H1 (cell line): ENCODE measurements at regions not wholly inside any gene's neighbourhood (a gene's known extent, or its start where the extent isn't known, plus 50 kb on each side); places are given as distances from the start of the nearest gene placed in this dataset.

ENCODE experiments used
- CTCF ChIA-PET: fragments of 300-600 bp; sonication (Branson Sonifier 250); formaldehyde crosslinking; loops from one replicate; lab custom pipeline; 2021; ENCODE audit not compliant: partially characterized antibody; lab: Charles Lee
- POLR2A ChIA-PET: fragments of 300-600 bp; sonication (Branson Sonifier 250); formaldehyde crosslinking; loops from one replicate; lab custom pipeline; 2021; ENCODE audit warnings: inconsistent platforms; ENCODE audit not compliant: partially characterized antibody; lab: Charles Lee
- DNase-seq, 2 experiments: peaks; one replicate each; pipeline versions ENCODE4 v3.0.0 to v3.0.0-alpha.2; 2010 to 2022; ENCODE audit warnings: low spot score in 2 of 2, low read depth in 1 of 2, mixed read lengths in 1 of 2
- FAIRE-seq: peaks from 2 replicates; lab custom pipeline; 2011; peaks lifted over from hg19 to GRCh38; lab: Jason Lieb, UNC
- H2AFZ ChIP-seq: 2 replicates; pipeline ENCODE4 v1.8.1; 2012; ENCODE audit warnings: low read length, inconsistent platforms
- H2AK5ac ChIP-seq: 2 replicates; pipeline ENCODE4 v1.6.1; 2013; ENCODE audit warnings: low read depth, low read length
- H2BK120ac ChIP-seq: replicated peaks from 2 replicates; pipeline ENCODE3; 2013; ENCODE audit warnings: low read depth, low read length, inconsistent platforms
- H2BK12ac ChIP-seq: 2 replicates; pipeline ENCODE4 v1.6.1; 2013; ENCODE audit warnings: low read depth, low read length
- H2BK15ac ChIP-seq: 2 replicates; pipeline ENCODE4 v1.6.1; 2013; ENCODE audit warnings: low read length
- H2BK20ac ChIP-seq: 2 replicates; pipeline ENCODE4 v1.6.1; 2013; ENCODE audit warnings: low read length
- H2BK5ac ChIP-seq: 2 replicates; pipeline ENCODE4 v1.6.1; 2013; ENCODE audit warnings: low read depth, low read length
- H3K14ac ChIP-seq: 2 replicates; pipeline ENCODE4 v1.6.1; 2013; ENCODE audit warnings: inconsistent platforms; ENCODE audit not compliant: insufficient read length
- H3K18ac ChIP-seq: 2 replicates; pipeline ENCODE4 v1.6.1; 2013; ENCODE audit warnings: low read length; ENCODE audit errors: extremely low read depth
- H3K23ac ChIP-seq: 2 replicates; pipeline ENCODE4 v1.6.1; 2013; ENCODE audit warnings: inconsistent platforms; ENCODE audit not compliant: insufficient read length
- H3K23me2 ChIP-seq: 2 replicates; pipeline ENCODE4 v1.6.1; 2013; ENCODE audit warnings: low read depth, low read length
- H3K27ac ChIP-seq: 2 replicates; pipeline ENCODE4 v1.6.1; 2011; ENCODE audit warnings: low read depth, low read length, inconsistent platforms
- H3K27me3 ChIP-seq, 4 experiments: replicated peaks in 1 of 4; 1 replicate in 1 of 4; 2 replicates in 3 of 4; pipeline versions ENCODE4 v1.6.1 to v1.8.1; 2011 to 2013; ENCODE audit warnings: low read length in 3 of 4, mild to moderate bottlenecking in 3 of 4, inconsistent platforms in 2 of 4, mixed read lengths in 2 of 4, moderate library complexity in 1 of 4; ENCODE audit not compliant: control insufficient read depth in 3 of 4, insufficient read depth in 3 of 4; ENCODE audit errors: extremely low read depth in 1 of 4
- H3K36me3 ChIP-seq, 4 experiments: 2 replicates each; pipeline versions ENCODE4 v1.6.1 to v1.8.1; 2011 to 2013; ENCODE audit warnings: mild to moderate bottlenecking in 4 of 4, low read length in 3 of 4, moderate library complexity in 2 of 4, control low read depth in 1 of 4, inconsistent platforms in 1 of 4; ENCODE audit not compliant: insufficient read depth in 4 of 4, control insufficient read depth in 2 of 4
- H3K4ac ChIP-seq: replicated peaks from 2 replicates; pipeline ENCODE3; 2013; ENCODE audit warnings: low read length, low read depth, mixed read lengths, inconsistent platforms; ENCODE audit not compliant: insufficient read length
- H3K4me1 ChIP-seq, 4 experiments: replicated peaks in 1 of 4; 1 replicate in 1 of 4; 2 replicates in 3 of 4; pipeline versions ENCODE4 v1.6.1 to v1.8.1; 2011 to 2013; ENCODE audit warnings: low read length in 3 of 4, inconsistent platforms in 2 of 4, mixed read lengths in 1 of 4; ENCODE audit not compliant: insufficient read depth in 4 of 4, control insufficient read depth in 3 of 4
- H3K4me2 ChIP-seq, 2 experiments: 2 replicates each; pipeline versions ENCODE4 v1.6.1 to v1.8.1; 2011 to 2013; ENCODE audit warnings: low read depth in 2 of 2, low read length in 2 of 2, control low read depth in 1 of 2, inconsistent platforms in 1 of 2, mild to moderate bottlenecking in 1 of 2; ENCODE audit not compliant: insufficient read depth in 1 of 2
- H3K4me3 ChIP-seq, 4 experiments: fragments of 200-600, 300-600 bp in 1 of 4; sonication (generic), shearing (Covaris generic), sonication (Bioruptor Twin) in 1 of 4; 2 replicates each; pipeline versions ENCODE4 v1.5.1 to v1.8.1; 2011 to 2016; ENCODE audit warnings: low read length in 4 of 4, low read depth in 3 of 4, control low read depth in 2 of 4, inconsistent platforms in 2 of 4, mild to moderate bottlenecking in 2 of 4, mixed read lengths in 1 of 4, moderate library complexity in 1 of 4; ENCODE audit not compliant: insufficient read depth in 2 of 4; ENCODE audit errors: extremely low read depth in 1 of 4
- H3K56ac ChIP-seq: replicated peaks from 2 replicates; pipeline ENCODE3; 2013; ENCODE audit warnings: low read depth, mild to moderate bottlenecking, mixed read lengths, low read length, inconsistent platforms; ENCODE audit not compliant: insufficient read length
- H3K79me1 ChIP-seq: 2 replicates; pipeline ENCODE4 v1.6.1; 2013; ENCODE audit warnings: low read depth, low read length, control low read depth
- H3K79me2 ChIP-seq, 2 experiments: 2 replicates each; pipeline versions ENCODE4 v1.6.1 to v1.8.1; 2012 to 2013; ENCODE audit warnings: low read length in 2 of 2, mild to moderate bottlenecking in 2 of 2, inconsistent platforms in 1 of 2; ENCODE audit not compliant: insufficient read depth in 2 of 2, control insufficient read depth in 1 of 2
- H3K9ac ChIP-seq, 4 experiments: replicated peaks in 1 of 4; 1 replicate in 1 of 4; 2 replicates in 3 of 4; pipeline versions ENCODE4 v1.6.1 to v1.8.1; 2011 to 2013; ENCODE audit warnings: low read depth in 3 of 4, low read length in 3 of 4, control low read depth in 2 of 4, mild to moderate bottlenecking in 2 of 4, moderate library complexity in 2 of 4, inconsistent platforms in 1 of 4; ENCODE audit errors: extremely low read depth in 1 of 4
- H3K9me3 ChIP-seq, 2 experiments: 2 replicates each; pipeline versions ENCODE4 v1.6.1 to v1.8.1; 2012 to 2013; ENCODE audit warnings: mild to moderate bottlenecking in 2 of 2, moderate library complexity in 2 of 2, control low read depth in 1 of 2, inconsistent platforms in 1 of 2, low read depth in 1 of 2, low read length in 1 of 2, mixed read lengths in 1 of 2; ENCODE audit not compliant: insufficient read depth in 2 of 2
- H4K20me1 ChIP-seq, 2 experiments: replicated peaks in 1 of 2; 2 replicates each; pipeline versions ENCODE3 to v1.8.1; 2011 to 2013; ENCODE audit warnings: inconsistent platforms in 2 of 2, low read length in 2 of 2, mild to moderate bottlenecking in 1 of 2; ENCODE audit not compliant: insufficient read depth in 2 of 2, control insufficient read depth in 1 of 2
- H4K5ac ChIP-seq: 2 replicates; pipeline ENCODE4 v1.6.1; 2013; ENCODE audit warnings: low read length, low read depth, mixed read lengths, inconsistent platforms; ENCODE audit not compliant: insufficient read length
- H4K8ac ChIP-seq: 2 replicates; pipeline ENCODE4 v1.8.0; 2013; ENCODE audit warnings: mild to moderate bottlenecking, moderate library complexity, low read length, inconsistent platforms; ENCODE audit not compliant: insufficient read depth; ENCODE audit errors: extremely low read depth
- H4K91ac ChIP-seq: replicated peaks from 2 replicates; pipeline ENCODE3; 2013; ENCODE audit warnings: low read length, mixed read lengths, inconsistent platforms; ENCODE audit not compliant: insufficient read length
- WGBS, 2 experiments: shearing (Covaris generic) in 1 of 2; methylation state at CpG; one replicate each; pipeline versions ENCODE4 v1.1.6 to v1.1.7; 2013 to 2015; ENCODE audit warnings: low lambda C conversion rate in 2 of 2, mixed read lengths in 2 of 2, inconsistent platforms in 1 of 2, low coverage in 1 of 2, missing lambda C conversion rate in 1 of 2; ENCODE audit not compliant: insufficient replicate concordance in 2 of 2, insufficient coverage in 1 of 2, insufficient read length in 1 of 2; ENCODE audit errors: extremely low coverage in 1 of 2, missing lambda C conversion rate in 1 of 2; 5-methylcytosine and 5-hydroxymethylcytosine counted together

- Histone ChIP-seq H2BK20ac (no peak overlapping the region), H3K18ac (no peak overlapping the region), H3K9me3 (no peaks in the 10 kb centered on the region), H3K9ac (no peak overlapping the region), H3K27ac (no peak overlapping the region), H2BK12ac (no peak overlapping the region), H3K4me3 (no peak overlapping the region), H3K56ac (no peak overlapping the region), H3K23ac (no peak overlapping the region), H3K79me1 (no peaks in the 10 kb centered on the region), H4K8ac (no peak overlapping the region; the same call in 1 of the 2 replicates), H4K5ac (no peak overlapping the region), H4K20me1 (no peaks in the 10 kb centered on the region), H2AK5ac (no peak overlapping the region), H3K4ac (no peak overlapping the region), H3K23me2 (no peaks in the 10 kb centered on the region), H4K91ac (no peak overlapping the region), H3K14ac (no peak overlapping the region), H3K79me2 (no peaks in the 10 kb centered on the region), H2BK120ac (no peak overlapping the region), H2BK15ac (no peak overlapping the region), H2AFZ (no peak overlapping the region), H2BK5ac (no peak overlapping the region), H3K36me3 (no peaks in the 10 kb centered on the region), H3K4me1 (no peaks in the 10 kb centered on the region), H3K27me3 (no peaks in the 10 kb centered on the region), H3K4me2 (no peak overlapping the region)
- DNase-seq (no peak), FAIRE-seq (no peak)
- POLR2A ChIA-PET, result interaction anchor here (1.1 kb wide), 1 partner anchor 12 kb away, joined by 5 read pairs; no protein-coding TSS in a partner anchor
- 81% methylated on average over 10 of the region's 10 CpGs; no CpG with 5 or more reads in 1 of the 2 experiments for WGBS, 2 experiments
- CTCF ChIA-PET, result interaction anchor here (0.8 to 1.6 kb wide), 3 partner anchors 20 to 222 kb away, joined by 3 to 6 read pairs (median 5); no protein-coding TSS in a partner anchor
Observed at GRCh38 chr2:216920937-216921456, 61.1 kb upstream of the TNP1 start.
